ENCODE measurements at regions not wholly inside any gene's neighbourhood (a gene's known extent, or its start where the extent isn't known, plus 50 kb on each side); places are given as distances from the start of the nearest gene placed in this dataset.

DNA sequence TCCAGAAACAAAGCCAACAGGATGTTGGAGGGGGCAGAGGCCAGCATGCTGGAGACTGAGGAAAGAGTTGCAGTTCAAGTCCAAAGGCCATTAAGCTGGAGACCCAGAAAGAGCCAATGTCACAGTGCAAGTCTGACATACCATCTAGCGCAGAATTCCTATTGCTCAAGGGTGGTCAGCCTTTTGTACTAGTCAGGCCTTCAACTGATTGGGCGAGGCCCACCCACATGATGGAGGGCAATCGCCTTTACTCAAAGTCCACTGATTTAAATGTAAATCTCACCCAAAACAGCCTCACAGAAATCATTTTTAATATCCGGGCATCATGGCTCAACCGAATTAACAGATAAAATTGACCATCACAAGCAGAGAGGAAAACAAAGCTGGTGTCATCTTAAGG is 113.9 kb downstream of the RCN1 start:
- DNase-seq = no peak

- DNase-seq = no peak
Measured at GRCh38 chr11:32210556-32210955, 119.7 kb downstream of the RCN1 start.

DNA sequence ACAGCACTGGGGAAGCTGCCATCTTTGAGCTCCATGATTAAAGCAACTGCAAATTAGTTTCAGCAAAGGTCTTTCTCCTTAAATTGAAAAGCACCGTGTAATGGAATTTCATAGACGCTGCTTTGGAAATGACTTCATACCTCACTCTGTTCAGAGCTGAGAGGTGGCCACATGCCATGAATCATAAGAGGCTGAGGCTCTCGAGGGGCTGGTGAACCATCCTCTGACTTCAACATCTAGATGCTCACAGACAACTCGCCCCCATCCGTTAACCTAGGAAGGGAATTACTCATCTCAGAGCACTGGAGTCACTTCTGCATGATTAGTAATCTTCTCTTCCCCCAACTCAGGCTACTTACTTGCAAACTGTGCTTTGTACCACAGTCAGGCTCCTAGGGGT is 122.3 kb downstream of the RCN1 start:
- DNase-seq = peak; percentile 20 to 51

- no peak for DNase-seq
Measured at GRCh38 chr11:32215157-32215556, 124.3 kb downstream of the RCN1 start.

- DNase-seq = no peak
Measured at GRCh38 chr11:32216749-32217148, 125.9 kb downstream of the RCN1 start.

DNA sequence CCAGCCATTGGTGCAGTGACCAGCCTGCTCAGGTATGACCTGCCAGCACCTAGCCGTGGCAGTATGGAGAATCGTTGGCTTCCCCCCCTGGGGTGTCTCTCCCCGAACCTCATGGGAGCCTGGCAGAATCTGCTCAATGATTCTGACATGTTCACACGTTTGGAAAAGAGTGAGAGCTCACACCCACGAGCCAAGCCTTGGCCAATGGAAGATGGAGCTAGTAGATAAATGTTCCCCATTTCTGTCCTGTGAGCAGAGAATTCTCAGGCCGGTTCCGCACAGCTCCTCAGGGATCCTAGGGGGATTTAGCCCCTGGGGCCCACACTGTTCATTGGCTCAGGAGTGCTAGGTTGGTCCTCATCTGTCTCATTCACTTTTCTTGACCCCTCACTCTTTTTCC is 128.4 kb downstream of the RCN1 start:
- DNase-seq = no peak

GRCh38 chr11:32221476-32222032 is 130.7 kb downstream of the RCN1 start:
- DNase-seq = no peak

DNA sequence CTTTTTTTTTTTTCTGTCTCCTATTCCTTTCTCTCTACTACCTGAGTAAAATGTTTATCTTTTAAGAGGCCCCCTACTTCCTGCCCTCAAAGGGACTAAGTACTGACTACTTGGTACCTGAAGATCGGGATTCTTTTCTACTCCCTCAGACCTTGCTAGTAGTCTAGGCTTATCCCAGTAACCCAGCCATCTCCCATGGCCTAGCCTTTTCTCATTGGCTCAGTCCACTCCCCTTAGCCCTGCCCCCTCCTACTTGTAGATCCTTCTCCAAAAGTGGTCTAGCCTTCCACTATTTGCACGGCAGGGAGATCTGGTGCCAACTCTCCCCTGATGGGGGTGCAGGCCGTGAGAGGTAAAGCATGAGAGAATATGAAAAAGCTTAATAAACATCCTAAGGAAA is 133.7 kb downstream of the RCN1 start:
- no peak for DNase-seq

- no peak for DNase-seq
Measured at GRCh38 chr11:32225571-32226285, 134.9 kb downstream of the RCN1 start.

GRCh38 chr11:32226480-32226879 is 135.6 kb downstream of the RCN1 start:
- no peak for DNase-seq

GRCh38 chr11:32229576-32230240 is 138.8 kb downstream of the RCN1 start:
- DNase-seq = no peak

- peak; percentile 10 to 21 for DNase-seq
Measured at GRCh38 chr11:32231909-32232493, 141.1 kb downstream of the RCN1 start.

GRCh38 chr11:32232516-32232915 is 141.6 kb downstream of the RCN1 start:
- DNase-seq = no peak

- DNase-seq = no peak
Measured at GRCh38 chr11:32233276-32233675, 142.4 kb downstream of the RCN1 start.

DNA sequence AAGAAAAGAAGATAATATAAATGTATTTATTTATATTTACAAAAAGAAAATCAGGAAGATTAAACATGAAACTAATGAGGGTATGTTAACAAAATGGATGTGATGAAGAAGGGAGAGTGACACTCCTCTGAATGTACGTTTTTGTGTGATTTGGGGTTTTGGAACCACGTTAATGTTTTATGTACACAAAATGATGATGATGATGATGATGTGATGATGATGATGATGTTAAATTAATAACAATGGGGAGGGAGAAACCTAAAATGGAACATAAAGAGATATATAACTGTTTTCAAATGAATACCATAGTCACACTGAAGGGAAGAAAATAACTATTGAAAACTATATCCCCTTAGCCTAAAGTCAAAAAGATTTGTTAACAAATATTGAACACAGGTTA is 143.1 kb downstream of the RCN1 start:
- no peak for DNase-seq

DNA sequence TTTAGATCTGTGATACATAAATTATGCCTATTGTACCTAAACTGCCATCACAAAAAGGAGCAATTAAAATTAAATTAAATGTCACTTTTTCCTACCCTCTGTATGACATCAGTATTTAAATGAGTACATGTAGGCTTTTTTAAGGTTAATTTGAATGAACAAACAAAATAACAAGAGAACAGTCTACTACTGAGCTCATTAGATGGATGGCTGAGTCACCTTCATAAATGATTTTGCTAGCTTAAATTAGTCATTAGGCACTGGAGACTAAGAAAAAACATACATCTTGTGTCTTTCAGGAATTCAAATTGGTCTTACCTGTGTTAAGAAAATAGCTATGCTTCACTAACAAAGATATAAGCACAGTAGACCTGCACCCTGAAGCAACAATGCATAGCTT is 153.6 kb downstream of the RCN1 start:
- no peak for DNase-seq

- DNase-seq = no peak
Measured at GRCh38 chr11:32253706-32254105, 162.8 kb downstream of the RCN1 start.

DNA sequence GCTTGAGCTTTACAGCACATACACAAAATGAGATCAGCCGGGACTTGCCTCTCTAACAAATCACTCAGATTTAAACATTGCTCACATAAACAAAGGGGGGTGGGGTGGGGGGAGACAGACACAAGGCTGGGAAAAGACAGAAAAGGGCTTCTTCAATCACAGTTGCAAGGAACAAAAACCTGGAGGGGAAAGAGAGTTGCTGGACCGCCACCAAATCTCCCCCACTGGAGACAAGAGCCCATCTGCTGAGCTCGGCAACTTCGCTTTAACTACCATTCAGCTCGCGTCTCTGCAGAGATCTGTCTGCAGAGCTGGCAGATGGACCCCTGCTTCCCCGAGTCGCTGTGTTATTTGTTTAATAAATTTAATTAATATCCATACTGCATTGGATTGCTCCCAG is 165.0 kb downstream of the RCN1 start:
- DNase-seq = no peak

DNA sequence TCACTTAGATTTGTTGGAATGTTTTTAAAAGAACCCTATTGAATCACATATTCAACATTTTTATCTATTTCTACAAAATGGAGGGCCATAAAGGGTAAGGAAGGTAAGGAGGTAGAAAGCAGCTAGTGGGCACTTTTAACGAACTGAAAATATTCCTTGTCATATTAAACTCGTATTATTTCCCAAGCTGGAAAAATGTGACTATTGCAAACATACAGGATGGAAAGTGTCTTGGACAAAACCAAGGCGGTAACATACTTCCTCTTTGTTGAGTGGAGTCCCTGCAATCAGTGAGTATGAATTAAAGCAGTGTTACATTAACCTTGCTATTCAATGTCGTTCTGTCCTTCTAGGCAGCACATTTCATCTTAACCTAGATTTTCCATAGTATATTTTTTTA is 165.6 kb downstream of the RCN1 start:
- no peak for DNase-seq

DNA sequence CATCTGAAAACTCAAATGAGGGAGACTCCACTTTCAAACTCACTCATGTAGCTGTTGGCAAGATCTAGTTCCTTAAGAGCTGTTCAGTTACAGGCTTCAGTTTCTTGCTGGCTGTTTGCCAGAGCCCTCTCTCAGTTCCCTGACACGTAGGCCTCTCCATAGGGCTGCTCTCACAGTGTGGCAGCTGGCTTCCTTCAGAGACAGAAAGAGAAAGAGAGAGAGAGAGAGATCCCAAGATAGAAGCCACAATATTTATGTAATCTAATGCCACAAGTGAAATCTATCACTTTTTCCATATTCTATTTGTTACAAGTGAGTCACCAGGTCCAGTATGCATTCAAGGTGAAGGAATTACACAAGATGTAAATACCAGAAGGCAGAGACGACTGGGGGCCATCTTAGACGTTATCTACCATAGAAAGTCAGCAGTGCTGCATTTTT is 168.8 kb downstream of the RCN1 start:
- DNase-seq = peak in 1 of 2 experiments; percentile 24

- no peak for DNase-seq
Measured at GRCh38 chr11:32262367-32262766, 171.5 kb downstream of the RCN1 start.

- DNase-seq = no peak
Measured at GRCh38 chr11:32265911-32266310, 169.4 kb downstream of the WT1 start.

DNA sequence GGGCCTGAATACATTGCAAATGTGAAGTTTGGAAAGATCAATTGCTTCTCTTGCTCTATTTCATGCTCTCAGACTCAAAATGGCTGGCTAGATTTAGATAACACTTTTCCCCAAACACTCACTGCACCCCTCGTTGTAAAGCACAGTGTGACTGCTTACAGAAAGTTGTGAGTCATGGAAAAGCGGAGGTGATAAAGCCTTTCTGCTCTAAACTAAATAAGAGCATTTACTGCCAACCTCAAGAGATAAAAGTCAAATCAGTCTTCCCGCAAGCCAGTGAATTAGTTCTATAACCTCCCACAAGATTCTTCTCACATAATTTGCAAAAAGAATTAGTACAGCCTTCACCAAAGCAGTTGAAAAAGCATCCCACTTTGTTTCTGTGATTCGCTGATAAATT is 168.7 kb downstream of the WT1 start:
- no peak for DNase-seq

GRCh38 chr11:32267679-32268187 is 167.6 kb downstream of the WT1 start:
- no peak for DNase-seq

Data from activated CD4-positive, alpha-beta T cell treated with anti-CD3 and anti-CD28 coated beads, Interleukin-2, amount 50 U/mL, for 48 hours (primary cell).